ENCODE measurements at regions not wholly inside any gene's neighbourhood (a gene's known extent, or its start where the extent isn't known, plus 50 kb on each side); places are given as distances from the start of the nearest gene placed in this dataset.
A peak's percentile ranks its signal among the peaks of the same experiment; 100 is the strongest.

DNA sequence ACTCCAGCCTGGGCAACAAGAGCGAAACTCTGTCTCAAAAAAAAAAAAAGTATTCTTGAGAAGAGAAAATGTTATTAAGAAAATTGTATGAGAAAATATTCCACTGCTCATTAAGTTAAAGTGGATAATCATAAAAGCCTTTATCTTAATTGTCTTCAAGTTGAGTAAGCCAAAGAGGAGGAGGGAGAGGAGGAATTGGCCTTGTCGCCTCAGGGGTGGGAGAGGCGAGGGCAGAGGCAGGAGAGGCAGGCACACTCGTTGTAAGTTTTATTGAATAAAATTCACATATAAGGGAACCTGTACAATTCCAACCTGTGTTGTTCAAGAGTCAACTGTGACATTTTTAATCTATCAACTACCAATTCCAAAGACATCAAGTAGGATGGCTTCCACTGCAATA is 820.3 kb downstream of the USP25 start:
- Histone ChIP-seq H3K14ac (ENCODE audit: low read length) (no peak overlapping the region), H2AK5ac (ENCODE audit: low read depth, low read length) (no peak overlapping the region), H4K91ac (ENCODE audit: low read depth, low read length, poor library complexity) (no peak overlapping the region), H2BK120ac (ENCODE audit: low read depth, low read length) (no peak overlapping the region), H2BK5ac (ENCODE audit: low read length) (no peak overlapping the region), H3K4me2 (ENCODE audit: insufficient read depth, low read length, poor library complexity, severe bottlenecking) (no peak overlapping the region), H2BK12ac (ENCODE audit: low read length) (no peak overlapping the region), H3K4ac (ENCODE audit: low read length) (no peak overlapping the region), H3K9me3 (replicated peaks in 1 of 2; ENCODE audit: control insufficient read depth in 2 of 2, insufficient read depth in 1 of 2, low read depth in 1 of 2, low read length in 2 of 2) (no peaks in the 10 kb centered on the region), H2AFZ (ENCODE audit: low read length) (no peak overlapping the region), H3K79me1 (ENCODE audit: low read depth, low read length) (no peaks in the 10 kb centered on the region), H3K4me1 (ENCODE audit: control insufficient read depth in 2 of 2, insufficient read depth in 1 of 2, low read depth in 1 of 2, low read length in 2 of 2) (peaks cover 0 to 5% of the 10 kb centered on the region in 2 donors), H2BK15ac (ENCODE audit: low read length) (no peak overlapping the region), H3K27ac (replicated peaks; ENCODE audit: low read length) (no peak overlapping the region), H3K36me3 (replicated peaks in 1 of 2; ENCODE audit: control insufficient read depth in 2 of 2, insufficient read depth in 2 of 2, low read length in 2 of 2) (no peaks in the 10 kb centered on the region), H3K9ac (ENCODE audit: low read depth, low read length, poor library complexity) (no peak overlapping the region), H3K23ac (ENCODE audit: low read depth, low read length, poor library complexity) (no peak overlapping the region), H3K4me3 (ENCODE audit: low read length in 2 of 2) (no peak overlapping the region), H3K27me3 (ENCODE audit: control insufficient read depth in 3 of 3, insufficient read depth in 3 of 3, low read depth in 1 of 3, low read length in 3 of 3) (no peaks in the 10 kb centered on the region), H4K8ac (ENCODE audit: low read depth, low read length) (no peak overlapping the region), H3K18ac (ENCODE audit: low read length) (no peak overlapping the region)
- no peak for DNase-seq (ENCODE audit: low spot score)
- no CpG with 5 or more reads among the region's 4 CpGs for WGBS, 2 donors (ENCODE audit: extremely low coverage in 2 of 2, insufficient read length in 2 of 2, insufficient replicate concordance in 1 of 2)

DNA sequence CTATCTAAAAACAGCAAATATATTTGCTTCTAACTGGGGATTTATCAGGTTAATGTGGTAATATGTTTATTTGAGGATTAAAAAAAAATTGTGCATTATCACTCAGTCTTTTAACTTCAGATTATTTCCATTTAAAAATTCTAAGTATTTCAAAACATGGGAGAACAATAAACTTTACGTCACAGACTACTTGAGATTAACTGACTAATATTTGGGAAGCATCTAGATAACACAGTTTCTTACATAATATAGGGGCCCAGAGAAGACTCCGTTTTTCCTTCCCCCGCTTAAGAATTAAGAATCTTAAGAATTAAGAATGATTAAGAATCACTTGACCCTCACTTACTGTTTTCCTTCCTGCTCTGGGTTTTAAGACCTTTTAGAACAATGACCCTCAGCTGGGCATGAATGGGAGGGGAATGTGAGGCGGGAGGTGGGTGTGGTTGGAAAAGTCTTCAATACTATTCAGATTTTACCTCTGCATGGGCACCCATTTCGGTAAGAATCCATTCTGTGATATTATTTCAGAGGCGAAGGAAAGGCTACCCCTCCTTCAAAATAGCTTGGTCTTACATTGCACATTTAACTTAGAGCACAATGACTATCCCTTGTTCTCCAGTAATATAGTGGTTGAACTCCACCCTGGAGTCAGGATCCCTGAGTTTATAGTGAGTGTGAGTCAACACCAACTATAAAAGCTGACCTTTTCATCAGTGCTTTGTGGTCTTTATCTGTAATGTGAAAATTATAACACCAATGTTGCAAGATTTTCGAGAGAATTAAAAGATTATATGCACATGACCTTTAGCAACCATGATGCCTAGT is 821.3 kb downstream of the USP25 start:
- Histone ChIP-seq H4K91ac (ENCODE audit: low read depth, low read length, poor library complexity) (no peak overlapping the region), H2AK5ac (ENCODE audit: low read depth, low read length) (no peak overlapping the region), H3K9me3 (replicated peaks in 1 of 2; ENCODE audit: control insufficient read depth in 2 of 2, insufficient read depth in 1 of 2, low read depth in 1 of 2, low read length in 2 of 2) (peaks cover 0 to 2% of the 10 kb centered on the region in 2 donors), H2BK5ac (ENCODE audit: low read length) (no peak overlapping the region), H2AFZ (ENCODE audit: low read length) (no peak overlapping the region), H3K27ac (replicated peaks; ENCODE audit: low read length) (no peak overlapping the region), H4K8ac (ENCODE audit: low read depth, low read length) (no peak overlapping the region), H3K14ac (ENCODE audit: low read length) (no peak overlapping the region), H3K27me3 (ENCODE audit: control insufficient read depth in 3 of 3, insufficient read depth in 3 of 3, low read depth in 1 of 3, low read length in 3 of 3) (no peaks in the 10 kb centered on the region), H2BK120ac (ENCODE audit: low read depth, low read length) (no peak overlapping the region), H3K4ac (ENCODE audit: low read length) (no peak overlapping the region), H3K79me1 (ENCODE audit: low read depth, low read length) (no peaks in the 10 kb centered on the region), H3K4me2 (ENCODE audit: insufficient read depth, low read length, poor library complexity, severe bottlenecking) (no peak overlapping the region), H2BK12ac (ENCODE audit: low read length) (no peak overlapping the region), H3K36me3 (replicated peaks in 1 of 2; ENCODE audit: control insufficient read depth in 2 of 2, insufficient read depth in 2 of 2, low read length in 2 of 2) (peaks cover 0 to 6% of the 10 kb centered on the region in 2 donors), H3K9ac (ENCODE audit: low read depth, low read length, poor library complexity) (no peak overlapping the region), H3K4me3 (ENCODE audit: low read length in 2 of 2) (no peak overlapping the region), H3K23ac (ENCODE audit: low read depth, low read length, poor library complexity) (no peak overlapping the region), H3K18ac (ENCODE audit: low read length) (no peak overlapping the region), H2BK15ac (ENCODE audit: low read length) (no peak overlapping the region), H3K4me1 (ENCODE audit: control insufficient read depth in 2 of 2, insufficient read depth in 1 of 2, low read depth in 1 of 2, low read length in 2 of 2) (peaks cover 0 to 5% of the 10 kb centered on the region in 2 donors)
- no peak for DNase-seq (ENCODE audit: low spot score)
- no CpG with 5 or more reads among the region's 7 CpGs for WGBS, 2 donors (ENCODE audit: extremely low coverage in 2 of 2, insufficient read length in 2 of 2, insufficient replicate concordance in 1 of 2)

DNA sequence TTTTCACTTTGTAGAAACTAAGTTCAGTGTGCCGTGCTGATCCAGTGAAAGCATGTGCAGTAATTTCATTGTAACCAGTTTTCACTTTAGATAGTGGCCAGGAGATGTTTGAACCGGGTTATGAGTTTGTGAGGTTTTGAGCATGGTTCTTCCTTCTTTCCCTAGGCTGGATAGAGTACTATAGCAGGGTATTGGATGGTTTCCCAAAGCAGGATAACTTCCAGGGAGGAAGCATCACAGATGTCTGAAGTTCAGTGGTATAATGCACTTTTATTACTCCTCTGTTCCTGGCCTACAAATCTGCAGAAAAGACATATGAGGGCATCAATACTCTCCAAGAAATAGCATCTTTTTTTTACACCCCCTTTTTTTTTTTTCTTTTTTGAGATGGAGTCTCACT is 823.1 kb downstream of the USP25 start:
- Histone ChIP-seq H4K91ac (ENCODE audit: low read depth, low read length, poor library complexity) (no peak overlapping the region), H2BK12ac (ENCODE audit: low read length) (peak overlapping the region; percentile 41), H2BK15ac (ENCODE audit: low read length) (no peak overlapping the region), H3K9ac (ENCODE audit: low read depth, low read length, poor library complexity) (no peak overlapping the region), H3K79me1 (ENCODE audit: low read depth, low read length) (no peaks in the 10 kb centered on the region), H2BK5ac (ENCODE audit: low read length) (no peak overlapping the region), H2BK120ac (ENCODE audit: low read depth, low read length) (no peak overlapping the region), H2AFZ (ENCODE audit: low read length) (no peak overlapping the region), H2AK5ac (ENCODE audit: low read depth, low read length) (no peak overlapping the region), H3K9me3 (replicated peaks in 1 of 2; ENCODE audit: control insufficient read depth in 2 of 2, insufficient read depth in 1 of 2, low read depth in 1 of 2, low read length in 2 of 2) (peaks cover 2 to 3% of the 10 kb centered on the region in 2 donors), H3K4me3 (ENCODE audit: low read length in 2 of 2) (no peak overlapping the region), H3K36me3 (replicated peaks in 1 of 2; ENCODE audit: control insufficient read depth in 2 of 2, insufficient read depth in 2 of 2, low read length in 2 of 2) (peaks cover 0 to 9% of the 10 kb centered on the region in 2 donors), H3K4me2 (ENCODE audit: insufficient read depth, low read length, poor library complexity, severe bottlenecking) (no peak overlapping the region), H3K27ac (replicated peaks; ENCODE audit: low read length) (no peak overlapping the region), H3K18ac (ENCODE audit: low read length) (no peak overlapping the region), H3K14ac (ENCODE audit: low read length) (no peak overlapping the region), H3K4ac (ENCODE audit: low read length) (peak overlapping the region; percentile 23), H3K23ac (ENCODE audit: low read depth, low read length, poor library complexity) (no peak overlapping the region), H3K4me1 (ENCODE audit: control insufficient read depth in 2 of 2, insufficient read depth in 1 of 2, low read depth in 1 of 2, low read length in 2 of 2) (peaks cover 0 to 5% of the 10 kb centered on the region in 2 donors), H4K8ac (ENCODE audit: low read depth, low read length) (no peak overlapping the region), H3K27me3 (ENCODE audit: control insufficient read depth in 3 of 3, insufficient read depth in 3 of 3, low read depth in 1 of 3, low read length in 3 of 3) (no peaks in the 10 kb centered on the region)
- DNase-seq (ENCODE audit: low spot score), result no peak
- WGBS, 2 donors (ENCODE audit: extremely low coverage in 2 of 2, insufficient read length in 2 of 2, insufficient replicate concordance in 1 of 2), result no CpG with 5 or more reads among the region's 2 CpGs

- H3K18ac ChIP-seq (ENCODE audit: low read length), result no peak overlapping the region
- no peak overlapping the region for H2AK5ac ChIP-seq (ENCODE audit: low read depth, low read length)
- H4K91ac ChIP-seq (ENCODE audit: low read depth, low read length, poor library complexity), result no peak overlapping the region
- H4K8ac ChIP-seq (ENCODE audit: low read depth, low read length), result no peak overlapping the region
- peaks cover 0 to 5% of the 10 kb centered on the region in 2 donors for H3K4me1 ChIP-seq (ENCODE audit: control insufficient read depth in 2 of 2, insufficient read depth in 1 of 2, low read depth in 1 of 2, low read length in 2 of 2)
- H3K23ac ChIP-seq (ENCODE audit: low read depth, low read length, poor library complexity), result no peak overlapping the region
- peaks cover 0 to 9% of the 10 kb centered on the region in 2 donors for H3K36me3 ChIP-seq (replicated peaks in 1 of 2; ENCODE audit: control insufficient read depth in 2 of 2, insufficient read depth in 2 of 2, low read length in 2 of 2)
- no peak overlapping the region for H3K9ac ChIP-seq (ENCODE audit: low read depth, low read length, poor library complexity)
- no CpG with 5 or more reads among the region's 9 CpGs for WGBS, 2 donors (ENCODE audit: extremely low coverage in 2 of 2, insufficient read length in 2 of 2, insufficient replicate concordance in 1 of 2)
- peaks cover 2 to 3% of the 10 kb centered on the region in 2 donors for H3K9me3 ChIP-seq (replicated peaks in 1 of 2; ENCODE audit: control insufficient read depth in 2 of 2, insufficient read depth in 1 of 2, low read depth in 1 of 2, low read length in 2 of 2)
- H3K79me1 ChIP-seq (ENCODE audit: low read depth, low read length), result no peaks in the 10 kb centered on the region
- H2BK12ac ChIP-seq (ENCODE audit: low read length), result no peak overlapping the region
- no peak overlapping the region for H3K27ac ChIP-seq (replicated peaks; ENCODE audit: low read length)
- no peak overlapping the region for H3K4me3 ChIP-seq (ENCODE audit: low read length in 2 of 2)
- no peak overlapping the region for H2BK15ac ChIP-seq (ENCODE audit: low read length)
- no peak overlapping the region for H2BK5ac ChIP-seq (ENCODE audit: low read length)
- H3K4me2 ChIP-seq (ENCODE audit: insufficient read depth, low read length, poor library complexity, severe bottlenecking), result no peak overlapping the region
- no peak for DNase-seq (ENCODE audit: low spot score)
- no peak overlapping the region for H3K14ac ChIP-seq (ENCODE audit: low read length)
- H3K4ac ChIP-seq (ENCODE audit: low read length), result no peak overlapping the region
- H2AFZ ChIP-seq (ENCODE audit: low read length), result no peak overlapping the region
- no peaks in the 10 kb centered on the region for H3K27me3 ChIP-seq (ENCODE audit: control insufficient read depth in 3 of 3, insufficient read depth in 3 of 3, low read depth in 1 of 3, low read length in 3 of 3)
- no peak overlapping the region for H2BK120ac ChIP-seq (ENCODE audit: low read depth, low read length)
These were observed 824.7 kb downstream of the USP25 start for GRCh38 chr21:16554503-16554902.

All from neuronal stem cell (in vitro differentiated cells).